Endodermal cell (in vitro differentiated cells): ENCODE measurements at regions not wholly inside any gene's neighbourhood (a gene's known extent, or its start where the extent isn't known, plus 50 kb on each side); places are given as distances from the start of the nearest gene placed in this dataset.
A peak's percentile ranks its signal among the peaks of the same experiment; 100 is the strongest.

Experiments
- DNase-seq: peaks from one replicate; pipeline ENCODE4 v3.0.0-alpha.2; 2017
- H3K27ac ChIP-seq: 2 replicates; pipeline ENCODE4 v1.5.1; 2013; ENCODE audit warnings: mild to moderate bottlenecking, low read depth, low read length, moderate library complexity
- H3K27me3 ChIP-seq: 2 replicates; pipeline ENCODE4 v1.6.1; 2013; ENCODE audit warnings: mild to moderate bottlenecking, low read length, moderate library complexity; ENCODE audit not compliant: insufficient read depth, control insufficient read depth, poor library complexity, severe bottlenecking
- H3K36me3 ChIP-seq: 2 replicates; pipeline ENCODE4 v1.7.0; 2013; ENCODE audit warnings: mild to moderate bottlenecking, low read length, moderate library complexity; ENCODE audit not compliant: control insufficient read depth, insufficient read depth
- H3K4me1 ChIP-seq: one replicate; pipeline ENCODE4 v1.7.0; 2013; ENCODE audit warnings: low read length; ENCODE audit not compliant: control insufficient read depth, insufficient read depth
- H3K4me3 ChIP-seq: 2 replicates; pipeline ENCODE4 v1.5.1; 2013; ENCODE audit warnings: mild to moderate bottlenecking, low read length, moderate library complexity
- H3K9ac ChIP-seq: 2 replicates; pipeline ENCODE4 v1.6.1; 2013; ENCODE audit warnings: mild to moderate bottlenecking, low read length, moderate library complexity; ENCODE audit not compliant: poor library complexity, severe bottlenecking; ENCODE audit errors: extremely low read depth
- H3K9me3 ChIP-seq: 2 replicates; pipeline ENCODE4 v1.6.1; 2013; ENCODE audit warnings: mild to moderate bottlenecking, low read length, moderate library complexity; ENCODE audit not compliant: control insufficient read depth
- H3K27ac Mint-ChIP-seq: 2 replicates; pipeline ENCODE4 v1.8.0; 2020; ENCODE audit warnings: mixed read lengths
- H3K27me3 Mint-ChIP-seq: 2 replicates; pipeline ENCODE4 v1.8.0; 2021; ENCODE audit warnings: mild to moderate bottlenecking, mixed read lengths; ENCODE audit not compliant: insufficient read depth
- H3K36me3 Mint-ChIP-seq: 2 replicates; pipeline ENCODE4 v1.8.0; 2020; ENCODE audit warnings: low read depth, mixed read lengths
- H3K4me1 Mint-ChIP-seq: 2 replicates; pipeline ENCODE4 v1.8.0; 2020; ENCODE audit warnings: mixed read lengths
- H3K4me3 Mint-ChIP-seq: 2 replicates; pipeline ENCODE4 v1.8.0; 2020; ENCODE audit warnings: mild to moderate bottlenecking, moderate library complexity, mixed read lengths
- H3K9me3 Mint-ChIP-seq: 2 replicates; pipeline ENCODE4 v1.8.0; 2020; ENCODE audit warnings: mild to moderate bottlenecking, mixed read lengths
- CTCF ChIP-seq: fragments of 200-600 bp; sonication (generic); conservative IDR thresholded peaks from 2 replicates; pipeline ENCODE4 v1.5.0; 2021; ENCODE audit warnings: antibody characterized with exemption, mild to moderate bottlenecking
- WGBS, 2 experiments: methylation state at CpG; one replicate each; pipeline versions ENCODE4 v1.1.5 to v1.1.7; 2013; ENCODE audit warnings: missing lambda C conversion rate in 2 of 2, mixed read lengths in 1 of 2; ENCODE audit not compliant: insufficient coverage in 1 of 2, insufficient read length in 1 of 2; 5-methylcytosine and 5-hydroxymethylcytosine counted together

- no peak overlapping the region for H3K9ac ChIP-seq
- TF ChIP-seq CTCF, result no peak
- Mint-ChIP-seq H3K27ac (peak overlapping the region; percentile 35), H3K27me3 (no peaks in the 10 kb centered on the region), H3K4me3 (no peak overlapping the region), H3K9me3 (peaks cover 13% of the 10 kb centered on the region), H3K36me3 (no peaks in the 10 kb centered on the region), H3K4me1 (peaks cover 12% of the 10 kb centered on the region)
- WGBS, 2 experiments, result 94 to 95% methylated on average over 4 to 5 of the region's 5 CpGs
- no peak overlapping the region for H3K27ac ChIP-seq
- peaks cover 4% of the 10 kb centered on the region for H3K4me1 ChIP-seq
- H3K9me3 ChIP-seq, result peaks cover 15% of the 10 kb centered on the region
- no peak for DNase-seq
- no peaks in the 10 kb centered on the region for H3K27me3 ChIP-seq
- no peak overlapping the region for H3K4me3 ChIP-seq
- no peaks in the 10 kb centered on the region for H3K36me3 ChIP-seq
Measured at GRCh38 chr17:78305801-78306200, 54.1 kb downstream of the SOCS3 start.

GRCh38 chr17:78304549-78305037 is 55.3 kb downstream of the SOCS3 start:
- Mint-ChIP-seq H3K27ac (no peak overlapping the region), H3K36me3 (no peaks in the 10 kb centered on the region), H3K4me1 (peaks cover 11% of the 10 kb centered on the region), H3K4me3 (no peak overlapping the region), H3K9me3 (peaks cover 13% of the 10 kb centered on the region), H3K27me3 (no peaks in the 10 kb centered on the region)
- TF ChIP-seq CTCF, result no peak
- Histone ChIP-seq H3K9ac (no peak overlapping the region), H3K27me3 (no peaks in the 10 kb centered on the region), H3K36me3 (no peaks in the 10 kb centered on the region), H3K4me1 (peaks cover 4% of the 10 kb centered on the region), H3K27ac (no peak overlapping the region), H3K9me3 (peaks cover 15% of the 10 kb centered on the region), H3K4me3 (no peak overlapping the region)
- WGBS, 2 experiments, result 91% methylated on average over 6 to 9 of the region's 9 CpGs
- DNase-seq, result peak; percentile 52

GRCh38 chr17:78302478-78302877 is 57.4 kb downstream of the SOCS3 start:
- 98 to 100% methylated on average over 1 to 5 of the region's 5 CpGs for WGBS, 2 experiments
- no peak overlapping the region for H3K27ac ChIP-seq

More at GRCh38 chr17:78302478-78302877, 57.4 kb downstream of the SOCS3 start:
- Mint-ChIP-seq H3K27ac (no peak overlapping the region), H3K36me3 (no peaks in the 10 kb centered on the region), H3K9me3 (peaks cover 13% of the 10 kb centered on the region), H3K4me3 (no peak overlapping the region), H3K4me1 (no peaks in the 10 kb centered on the region), H3K27me3 (no peaks in the 10 kb centered on the region)
- no peak overlapping the region for H3K9ac ChIP-seq
- H3K4me1 ChIP-seq, result no peaks in the 10 kb centered on the region
- no peak for DNase-seq
- peaks cover 15% of the 10 kb centered on the region for H3K9me3 ChIP-seq
- H3K4me3 ChIP-seq, result no peak overlapping the region
- no peaks in the 10 kb centered on the region for H3K27me3 ChIP-seq
- no peak for TF ChIP-seq CTCF
- no peaks in the 10 kb centered on the region for H3K36me3 ChIP-seq
